ENCODE measurements at regions not wholly inside any gene's neighbourhood (a gene's known extent, or its start where the extent isn't known, plus 50 kb on each side); places are given as distances from the start of the nearest gene placed in this dataset.

DNA sequence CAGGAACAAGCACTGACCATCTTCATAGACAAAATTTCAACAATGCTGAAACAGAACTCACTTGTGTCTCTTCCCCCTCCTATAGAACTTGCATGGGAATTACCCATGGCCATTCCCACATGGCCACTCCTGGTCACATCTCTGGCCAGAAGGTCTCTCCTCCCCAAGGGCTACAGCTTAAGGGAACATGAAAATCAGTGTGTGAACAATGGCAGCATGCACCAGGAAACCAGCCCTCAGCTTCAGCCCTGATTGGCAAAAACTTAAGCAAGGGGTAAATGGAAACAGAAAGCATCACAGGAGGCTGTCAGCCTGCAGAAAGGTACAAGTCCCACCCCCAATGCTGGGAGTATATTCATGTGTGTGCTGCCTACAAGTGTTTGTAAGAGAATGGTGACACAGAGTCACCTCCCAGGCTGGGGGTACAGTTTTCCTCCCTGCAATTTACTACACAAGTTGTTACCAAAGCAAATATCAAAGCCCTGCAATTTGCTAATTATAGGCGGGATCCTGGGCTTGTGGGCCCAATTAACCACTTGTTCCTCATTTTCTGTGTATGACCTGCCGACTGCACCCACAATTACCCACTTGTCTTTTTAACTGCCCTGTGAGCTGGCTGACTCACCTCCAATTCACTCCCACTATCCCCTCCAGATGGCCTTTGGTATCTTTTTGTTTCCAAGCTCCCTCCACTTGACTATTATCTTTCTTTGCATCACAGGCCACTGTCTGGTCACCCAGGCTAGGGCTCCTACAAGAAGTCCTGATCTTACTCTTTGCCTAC lies 84.4 kb upstream of the HES1 start (continued):
- TF ChIP-seq ASH2L (IDR thresholded peaks at IDR 0.05; ENCODE audit: low read length) = no peak
- no peak for TF ChIP-seq CTBP2 (IDR thresholded peaks at IDR 0.05; ENCODE audit: borderline replicate concordance, insufficient read depth, insufficient read length, low read length)
- TF ChIP-seq RAD21 (IDR thresholded peaks at IDR 0.05 in 1 of 2, conservative IDR thresholded peaks at IDR 0.05 in 1 of 2; ENCODE audit: low read depth in 2 of 2, low read length in 2 of 2) = no peak
- TF ChIP-seq KDM5A (IDR thresholded peaks at IDR 0.05; ENCODE audit: low read length) = no peak
- TF ChIP-seq E2F6 (IDR thresholded peaks at IDR 0.05) = no peak
- TF ChIP-seq TEAD4 (IDR thresholded peaks at IDR 0.05; ENCODE audit: low read depth, low read length) = no peak
- TF ChIP-seq, protein P1, sequence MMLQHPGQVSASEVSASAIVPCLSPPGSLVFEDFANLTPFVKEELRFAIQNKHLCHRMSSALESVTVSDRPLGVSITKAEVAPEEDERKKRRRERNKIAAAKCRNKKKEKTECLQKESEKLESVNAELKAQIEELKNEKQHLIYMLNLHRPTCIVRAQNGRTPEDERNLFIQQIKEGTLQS (IDR thresholded peaks at IDR 0.05; ENCODE audit: insufficient read depth, low read depth, low read length) = no peak

All from H1 (cell line).